ENCODE measurements at regions not wholly inside any gene's neighbourhood (a gene's known extent, or its start where the extent isn't known, plus 50 kb on each side); places are given as distances from the start of the nearest gene placed in this dataset.
"Not testable (repeated sequence)": the region's sequence is repeated elsewhere in the genome, so short reads cannot be mapped to it uniquely, and the experiment has no call there.

GRCh38 chr18:51447351-51448342 lies 250.2 kb upstream of the MEX3C start:
- DNase-seq (ENCODE audit: insufficient read length, low spot score): no peak
- FAIRE-seq: no peak

GRCh38 chr18:51448949-51449348 lies 251.5 kb upstream of the MEX3C start:
- FAIRE-seq: no peak

GRCh38 chr18:51453594-51453993 lies 256.1 kb upstream of the MEX3C start:
- DNase-seq (ENCODE audit: insufficient read length, low spot score): no peak
- no peak for FAIRE-seq

More at GRCh38 chr18:51448949-51449348, 251.5 kb upstream of the MEX3C start:
- DNase-seq (ENCODE audit: insufficient read length, low spot score): no peak

- no peak for FAIRE-seq
- DNase-seq (ENCODE audit: insufficient read length, low spot score): no peak
Measured at GRCh38 chr18:51458861-51459260, 261.4 kb upstream of the MEX3C start.

- DNase-seq (ENCODE audit: insufficient read length, low spot score) (no peak), FAIRE-seq (no peak)
Measured at GRCh38 chr18:51461956-51462355, 264.5 kb upstream of the MEX3C start.

- DNase-seq (ENCODE audit: insufficient read length, low spot score) (no peak), FAIRE-seq (no peak)
Measured at GRCh38 chr18:51463483-51464136, 266.1 kb upstream of the MEX3C start.

- DNase-seq (ENCODE audit: insufficient read length, low spot score) (no peak), FAIRE-seq (no peak)
Measured at GRCh38 chr18:51478908-51479307, 281.4 kb upstream of the MEX3C start.

- no peak for FAIRE-seq
- DNase-seq (ENCODE audit: insufficient read length, low spot score): no peak
Measured at GRCh38 chr18:51479736-51480135, 282.3 kb upstream of the MEX3C start.

GRCh38 chr18:51480407-51481261 lies 283.2 kb upstream of the MEX3C start:
- FAIRE-seq (no peak), DNase-seq (ENCODE audit: insufficient read length, low spot score) (no peak)

- FAIRE-seq (no peak), DNase-seq (ENCODE audit: insufficient read length, low spot score) (no peak)
Measured at GRCh38 chr18:51486735-51487366, 289.4 kb upstream of the MEX3C start.

- DNase-seq (ENCODE audit: insufficient read length, low spot score) (no peak), FAIRE-seq (no peak)
Measured at GRCh38 chr18:51490417-51490816, 292.9 kb upstream of the MEX3C start.

GRCh38 chr18:51490860-51491259 lies 293.4 kb upstream of the MEX3C start:
- DNase-seq (ENCODE audit: insufficient read length, low spot score): no peak
- FAIRE-seq: no peak

GRCh38 chr18:51491678-51492372 lies 294.3 kb upstream of the MEX3C start:
- FAIRE-seq (no peak), DNase-seq (ENCODE audit: insufficient read length, low spot score) (no peak)

GRCh38 chr18:51498085-51498855 lies 300.8 kb upstream of the MEX3C start:
- DNase-seq (ENCODE audit: insufficient read length, low spot score) (no peak), FAIRE-seq (no peak)

- DNase-seq (ENCODE audit: insufficient read length, low spot score): no peak
- FAIRE-seq: no peak
Measured at GRCh38 chr18:51503351-51503750, 305.9 kb upstream of the MEX3C start.

GRCh38 chr18:51506811-51507210 lies 309.3 kb upstream of the MEX3C start:
- no peak for FAIRE-seq
- DNase-seq (ENCODE audit: insufficient read length, low spot score): no peak

GRCh38 chr18:51508410-51508809 lies 310.9 kb upstream of the MEX3C start:
- FAIRE-seq; DNase-seq (ENCODE audit: insufficient read length, low spot score): not testable (repeated sequence)

- no peak for FAIRE-seq
Measured at GRCh38 chr18:51510020-51510419, 312.5 kb upstream of the MEX3C start.

GRCh38 chr18:51513517-51513916 lies 316.0 kb upstream of the MEX3C start:
- FAIRE-seq (no peak), DNase-seq (ENCODE audit: insufficient read length, low spot score) (no peak)

More at GRCh38 chr18:51510020-51510419, 312.5 kb upstream of the MEX3C start:
- DNase-seq (ENCODE audit: insufficient read length, low spot score): no peak
